Mesendoderm (in vitro differentiated cells): ENCODE measurements at regions not wholly inside any gene's neighbourhood (a gene's known extent, or its start where the extent isn't known, plus 50 kb on each side); places are given as distances from the start of the nearest gene placed in this dataset.
A peak's percentile ranks its signal among the peaks of the same experiment; 100 is the strongest.

ENCODE experiments used
- DNase-seq: peaks from one replicate; pipeline ENCODE4 v3.0.0; 2013
- H2AK5ac ChIP-seq: 2 replicates; pipeline ENCODE4 v1.6.1; 2013; ENCODE audit warnings: low read length, inconsistent platforms
- H2BK120ac ChIP-seq: 2 replicates; pipeline ENCODE4 v1.6.1; 2013; ENCODE audit warnings: low read depth, mild to moderate bottlenecking, low read length, moderate library complexity, mixed read lengths
- H2BK15ac ChIP-seq: replicated peaks from 2 replicates; pipeline ENCODE4 v1.6.1; 2013; ENCODE audit warnings: low read depth, mild to moderate bottlenecking, moderate library complexity
- H2BK5ac ChIP-seq: 2 replicates; pipeline ENCODE4 v1.6.1; 2013; ENCODE audit warnings: low read length, inconsistent platforms
- H3K18ac ChIP-seq: 2 replicates; pipeline ENCODE4 v1.6.1; 2013; ENCODE audit warnings: mild to moderate bottlenecking, low read length, mixed read lengths
- H3K23ac ChIP-seq: one replicate; pipeline ENCODE4 v1.6.1; 2013; ENCODE audit warnings: low read length
- H3K27ac ChIP-seq: 2 replicates; pipeline ENCODE4 v1.5.1; 2013; ENCODE audit warnings: low read depth, mild to moderate bottlenecking, inconsistent platforms, low read length, moderate library complexity
- H3K27me3 ChIP-seq: 2 replicates; pipeline ENCODE4 v1.6.1; 2013; ENCODE audit warnings: low read length, control low read depth, mild to moderate bottlenecking, inconsistent platforms; ENCODE audit not compliant: insufficient read depth, poor library complexity
- H3K36me3 ChIP-seq: 2 replicates; pipeline ENCODE4 v1.6.1; 2013; ENCODE audit warnings: low read length, inconsistent platforms; ENCODE audit not compliant: control insufficient read depth, insufficient read depth
- H3K4ac ChIP-seq: one replicate; pipeline ENCODE4 v1.6.1; 2013; ENCODE audit warnings: low read depth, mild to moderate bottlenecking, low read length, moderate library complexity
- H3K4me1 ChIP-seq: 2 replicates; pipeline ENCODE4 v1.6.1; 2013; ENCODE audit warnings: low read depth, low read length, inconsistent platforms; ENCODE audit not compliant: control insufficient read depth
- H3K4me2 ChIP-seq: 2 replicates; pipeline ENCODE4 v1.6.1; 2013; ENCODE audit warnings: low read length
- H3K4me3 ChIP-seq: 2 replicates; pipeline ENCODE4 v1.5.1; 2013; ENCODE audit warnings: mild to moderate bottlenecking, low read length
- H3K56ac ChIP-seq: one replicate; pipeline ENCODE4 v1.6.1; 2013; ENCODE audit warnings: low read length
- H3K79me1 ChIP-seq: 2 replicates; pipeline ENCODE4 v1.6.1; 2013; ENCODE audit warnings: low read length, inconsistent platforms
- H3K79me2 ChIP-seq: 2 replicates; pipeline ENCODE4 v1.6.1; 2013; ENCODE audit warnings: mild to moderate bottlenecking, low read length; ENCODE audit not compliant: control insufficient read depth, insufficient read depth
- H3K9ac ChIP-seq: 2 replicates; pipeline ENCODE4 v1.6.1; 2013; ENCODE audit warnings: low read length, inconsistent platforms
- H4K5ac ChIP-seq: one replicate; pipeline ENCODE4 v1.6.1; 2013; ENCODE audit warnings: low read length
- H4K8ac ChIP-seq: one replicate; pipeline ENCODE4 v1.6.1; 2013; ENCODE audit warnings: low read depth, mild to moderate bottlenecking, control low read depth, low read length, moderate library complexity
- WGBS: extraction: QIAGEN DNeasy Blood & Tissue Kit; methylation state at CpG from one replicate; pipeline ENCODE4 v1.1.7; 2013; ENCODE audit warnings: low lambda C conversion rate, missing lambda C conversion rate; ENCODE audit not compliant: insufficient coverage; ENCODE audit errors: extremely low coverage; 5-methylcytosine and 5-hydroxymethylcytosine counted together

GRCh38 chr11:30719371-30719770, 133.2 kb upstream of the MPPED2 start:
- no peak overlapping the region for H2BK5ac ChIP-seq
- H3K18ac ChIP-seq: no peak overlapping the region
- H3K4ac ChIP-seq: no peak overlapping the region
- no peak overlapping the region for H3K4me3 ChIP-seq
- no peaks in the 10 kb centered on the region for H3K79me2 ChIP-seq
- H3K56ac ChIP-seq: no peak overlapping the region
- WGBS: no CpG with 5 or more reads among the region's 4 CpGs
- no peak overlapping the region for H4K5ac ChIP-seq
- no peaks in the 10 kb centered on the region for H3K79me1 ChIP-seq
- no peak overlapping the region for H2AK5ac ChIP-seq
- no peak overlapping the region for H2BK15ac ChIP-seq
- no peak overlapping the region for H4K8ac ChIP-seq
- H3K27me3 ChIP-seq: no peaks in the 10 kb centered on the region
- H3K4me1 ChIP-seq: no peaks in the 10 kb centered on the region
- DNase-seq: peak; percentile 32
- no peak overlapping the region for H3K27ac ChIP-seq
- no peak overlapping the region for H3K9ac ChIP-seq
- H2BK120ac ChIP-seq: no peak overlapping the region
- no peak overlapping the region for H3K23ac ChIP-seq
- no peak overlapping the region for H3K4me2 ChIP-seq
- no peaks in the 10 kb centered on the region for H3K36me3 ChIP-seq

DNA sequence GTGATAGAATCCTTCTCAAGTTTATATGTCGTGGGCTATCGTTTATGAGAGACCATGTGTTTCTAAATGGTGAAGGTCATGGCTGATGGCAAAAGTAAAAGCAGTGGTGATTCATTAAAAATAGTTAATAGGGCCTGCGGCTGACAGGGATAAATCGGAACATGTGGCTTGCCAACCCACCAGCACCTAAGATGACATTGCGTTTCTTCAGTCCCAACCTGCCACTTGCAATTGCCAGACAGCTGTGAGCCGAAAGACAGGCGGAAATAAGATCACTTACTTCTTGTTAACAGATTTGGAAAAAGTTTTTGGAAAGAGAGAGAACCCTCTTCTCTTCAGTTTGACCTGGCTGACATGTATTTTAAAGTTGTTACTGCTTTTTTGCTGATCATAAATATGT, 131.5 kb upstream of the MPPED2 start:
- Histone ChIP-seq H2BK5ac (no peak overlapping the region), H2BK120ac (no peak overlapping the region), H2AK5ac (no peak overlapping the region), H4K5ac (no peak overlapping the region), H2BK15ac (no peak overlapping the region), H3K9ac (no peak overlapping the region), H3K27ac (no peak overlapping the region), H3K79me2 (no peaks in the 10 kb centered on the region), H3K23ac (no peak overlapping the region), H3K79me1 (no peaks in the 10 kb centered on the region), H3K36me3 (no peaks in the 10 kb centered on the region), H3K27me3 (no peaks in the 10 kb centered on the region), H3K4me1 (no peaks in the 10 kb centered on the region), H3K4me2 (no peak overlapping the region), H3K4ac (no peak overlapping the region), H3K4me3 (no peak overlapping the region), H3K56ac (no peak overlapping the region), H3K18ac (no peak overlapping the region), H4K8ac (no peak overlapping the region)
- no peak for DNase-seq
- no CpG with 5 or more reads among the region's 7 CpGs for WGBS

GRCh38 chr11:30717009-30717408, 130.9 kb upstream of the MPPED2 start:
- Histone ChIP-seq H3K18ac (no peak overlapping the region), H3K23ac (no peak overlapping the region), H3K27me3 (no peaks in the 10 kb centered on the region), H3K4me2 (no peak overlapping the region), H3K27ac (no peak overlapping the region), H2BK5ac (no peak overlapping the region), H2BK15ac (no peak overlapping the region), H4K5ac (no peak overlapping the region), H2AK5ac (no peak overlapping the region), H3K79me1 (no peaks in the 10 kb centered on the region), H3K9ac (no peak overlapping the region), H3K79me2 (no peaks in the 10 kb centered on the region), H4K8ac (no peak overlapping the region), H2BK120ac (no peak overlapping the region), H3K36me3 (no peaks in the 10 kb centered on the region), H3K4ac (no peak overlapping the region), H3K4me3 (no peak overlapping the region), H3K4me1 (no peaks in the 10 kb centered on the region), H3K56ac (no peak overlapping the region)
- DNase-seq: no peak
- WGBS: no CpG with 5 or more reads among the region's 3 CpGs

DNA sequence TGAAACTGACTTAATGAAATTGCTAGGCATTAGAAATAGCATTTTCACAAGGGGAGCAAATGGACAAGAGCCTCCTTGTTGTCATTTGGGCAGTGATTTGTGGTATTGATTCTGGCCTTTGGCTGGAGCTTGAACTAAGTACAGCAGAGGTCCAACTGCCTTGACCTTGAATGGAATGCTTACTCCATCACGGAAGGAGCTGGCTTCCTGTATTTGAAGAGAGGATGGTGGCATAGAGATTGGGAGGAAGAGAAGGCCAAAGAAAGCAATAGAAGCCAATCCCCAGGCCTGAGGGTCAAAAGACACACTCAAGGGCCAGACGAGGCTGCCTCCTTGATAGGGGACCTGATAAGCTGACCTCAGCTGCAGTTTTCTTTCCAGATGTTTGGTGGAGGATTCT, 126.6 kb upstream of the MPPED2 start:
- Histone ChIP-seq H3K79me2 (no peaks in the 10 kb centered on the region), H2BK15ac (no peak overlapping the region), H3K4ac (no peak overlapping the region), H3K79me1 (no peaks in the 10 kb centered on the region), H3K9ac (no peak overlapping the region), H4K8ac (no peak overlapping the region), H2BK5ac (no peak overlapping the region), H3K18ac (no peak overlapping the region), H3K56ac (no peak overlapping the region), H2BK120ac (no peak overlapping the region), H3K23ac (no peak overlapping the region), H3K4me3 (no peak overlapping the region), H3K27me3 (no peaks in the 10 kb centered on the region), H3K4me2 (no peak overlapping the region), H4K5ac (no peak overlapping the region), H3K4me1 (no peaks in the 10 kb centered on the region), H3K27ac (no peak overlapping the region), H2AK5ac (no peak overlapping the region), H3K36me3 (no peaks in the 10 kb centered on the region)
- DNase-seq: no peak
- WGBS: no CpG with 5 or more reads among the region's 2 CpGs

DNA sequence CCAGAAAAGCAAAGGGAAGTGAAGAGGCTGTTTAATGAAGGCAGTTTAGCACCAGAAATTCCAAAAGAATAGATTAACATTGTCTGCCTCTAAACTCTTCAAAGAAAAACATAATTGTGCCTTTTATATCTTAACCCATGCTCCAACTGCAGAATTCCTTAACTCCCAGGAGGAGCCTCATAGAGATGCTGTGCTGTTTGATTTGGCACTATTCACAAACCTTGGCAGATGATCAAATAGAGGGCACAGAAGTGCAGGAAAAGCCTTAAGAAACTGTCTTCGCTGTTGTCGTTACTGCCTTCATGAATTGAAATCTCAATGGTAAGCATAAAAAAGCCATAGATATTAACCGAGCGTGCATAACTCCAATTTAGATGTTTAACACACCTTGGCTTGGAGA, 124.1 kb upstream of the MPPED2 start:
- H3K79me2 ChIP-seq: no peaks in the 10 kb centered on the region
- H3K56ac ChIP-seq: no peak overlapping the region
- H3K4me3 ChIP-seq: no peak overlapping the region
- H2BK120ac ChIP-seq: no peak overlapping the region
- no peak overlapping the region for H3K9ac ChIP-seq
- H2BK5ac ChIP-seq: no peak overlapping the region
- H2AK5ac ChIP-seq: no peak overlapping the region
- H3K27me3 ChIP-seq: no peaks in the 10 kb centered on the region
- H3K4me1 ChIP-seq: no peaks in the 10 kb centered on the region
- H4K8ac ChIP-seq: no peak overlapping the region
- H3K36me3 ChIP-seq: no peaks in the 10 kb centered on the region
- no peak overlapping the region for H3K18ac ChIP-seq
- no peak overlapping the region for H3K4me2 ChIP-seq
- WGBS: no CpG with 5 or more reads among the region's 4 CpGs
- H3K4ac ChIP-seq: no peak overlapping the region
- DNase-seq: no peak
- no peak overlapping the region for H4K5ac ChIP-seq
- H3K79me1 ChIP-seq: no peaks in the 10 kb centered on the region
- no peak overlapping the region for H2BK15ac ChIP-seq
- no peak overlapping the region for H3K23ac ChIP-seq
- no peak overlapping the region for H3K27ac ChIP-seq

- Histone ChIP-seq H2BK120ac (no peak overlapping the region), H3K9ac (no peak overlapping the region), H2BK5ac (no peak overlapping the region), H3K79me2 (no peaks in the 10 kb centered on the region), H3K27me3 (no peaks in the 10 kb centered on the region), H3K4me2 (no peak overlapping the region), H2BK15ac (no peak overlapping the region), H3K79me1 (no peaks in the 10 kb centered on the region), H3K27ac (no peak overlapping the region), H3K56ac (no peak overlapping the region), H3K18ac (no peak overlapping the region), H3K4me1 (no peaks in the 10 kb centered on the region), H4K5ac (no peak overlapping the region), H3K36me3 (no peaks in the 10 kb centered on the region), H2AK5ac (no peak overlapping the region), H3K4ac (no peak overlapping the region), H3K4me3 (no peak overlapping the region), H4K8ac (no peak overlapping the region), H3K23ac (no peak overlapping the region)
- no peak for DNase-seq
Measured at GRCh38 chr11:30707110-30707509, 121.0 kb upstream of the MPPED2 start.
